ENCODE measurements at regions not wholly inside any gene's neighbourhood (a gene's known extent, or its start where the extent isn't known, plus 50 kb on each side); places are given as distances from the start of the nearest gene placed in this dataset.

GRCh38 chr10:36393801-36394200 lies 731.6 kb upstream of the ANKRD30A start:
- H3K4me1 Mint-ChIP-seq (ENCODE audit: unreplicated experiment) = no peaks in the 10 kb centered on the region
- H3K36me3 Mint-ChIP-seq = no peaks in the 10 kb centered on the region
- H3K9me3 Mint-ChIP-seq = no peaks in the 10 kb centered on the region
- TF ChIP-seq, protein P1, sequence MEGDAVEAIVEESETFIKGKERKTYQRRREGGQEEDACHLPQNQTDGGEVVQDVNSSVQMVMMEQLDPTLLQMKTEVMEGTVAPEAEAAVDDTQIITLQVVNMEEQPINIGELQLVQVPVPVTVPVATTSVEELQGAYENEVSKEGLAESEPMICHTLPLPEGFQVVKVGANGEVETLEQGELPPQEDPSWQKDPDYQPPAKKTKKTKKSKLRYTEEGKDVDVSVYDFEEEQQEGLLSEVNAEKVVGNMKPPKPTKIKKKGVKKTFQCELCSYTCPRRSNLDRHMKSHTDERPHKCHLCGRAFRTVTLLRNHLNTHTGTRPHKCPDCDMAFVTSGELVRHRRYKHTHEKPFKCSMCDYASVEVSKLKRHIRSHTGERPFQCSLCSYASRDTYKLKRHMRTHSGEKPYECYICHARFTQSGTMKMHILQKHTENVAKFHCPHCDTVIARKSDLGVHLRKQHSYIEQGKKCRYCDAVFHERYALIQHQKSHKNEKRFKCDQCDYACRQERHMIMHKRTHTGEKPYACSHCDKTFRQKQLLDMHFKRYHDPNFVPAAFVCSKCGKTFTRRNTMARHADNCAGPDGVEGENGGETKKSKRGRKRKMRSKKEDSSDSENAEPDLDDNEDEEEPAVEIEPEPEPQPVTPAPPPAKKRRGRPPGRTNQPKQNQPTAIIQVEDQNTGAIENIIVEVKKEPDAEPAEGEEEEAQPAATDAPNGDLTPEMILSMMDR (conservative IDR thresholded peaks at IDR 0.05) = no peak
- H3K27ac Mint-ChIP-seq = no peak overlapping the region
- H3K4me3 Mint-ChIP-seq = no peak overlapping the region
- no peak for DNase-seq (ENCODE audit: extremely low spot score, unreplicated experiment)
- no peaks in the 10 kb centered on the region for H3K27me3 Mint-ChIP-seq

GRCh38 chr10:36391405-36391804 lies 734.0 kb upstream of the ANKRD30A start:
- H3K27ac Mint-ChIP-seq = no peak overlapping the region
- TF ChIP-seq, protein P1 (conservative IDR thresholded peaks at IDR 0.05) = no peak
- DNase-seq (ENCODE audit: extremely low spot score, unreplicated experiment) = no peak
- H3K27me3 Mint-ChIP-seq = no peaks in the 10 kb centered on the region
- no peak overlapping the region for H3K4me3 Mint-ChIP-seq
- no peaks in the 10 kb centered on the region for H3K36me3 Mint-ChIP-seq
- H3K4me1 Mint-ChIP-seq (ENCODE audit: unreplicated experiment) = no peaks in the 10 kb centered on the region
- no peaks in the 10 kb centered on the region for H3K9me3 Mint-ChIP-seq

DNA sequence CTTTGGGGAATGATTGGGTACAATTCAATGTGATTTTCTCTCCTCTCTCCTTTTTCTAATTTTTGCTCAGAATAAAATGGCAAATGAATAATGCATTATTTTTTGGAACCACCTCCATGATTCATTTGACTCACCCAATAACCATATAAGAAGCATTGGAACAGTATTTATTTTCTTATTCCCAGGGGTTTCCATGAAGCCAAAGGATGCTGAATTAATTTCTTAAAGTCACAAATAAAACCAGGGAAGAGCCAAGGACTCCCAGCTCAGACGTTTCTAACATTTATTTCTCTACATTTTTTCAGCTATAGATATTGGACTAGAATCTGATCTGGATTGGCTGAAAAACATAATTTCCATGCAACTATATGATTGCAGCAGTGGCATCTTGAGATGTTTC lies 735.2 kb upstream of the ANKRD30A start:
- no peak for DNase-seq (ENCODE audit: extremely low spot score, unreplicated experiment)
- TF ChIP-seq, protein P1 (conservative IDR thresholded peaks at IDR 0.05) = no peak
- H3K4me1 Mint-ChIP-seq (ENCODE audit: unreplicated experiment) = no peaks in the 10 kb centered on the region
- H3K27me3 Mint-ChIP-seq = no peaks in the 10 kb centered on the region
- no peak overlapping the region for H3K4me3 Mint-ChIP-seq
- no peaks in the 10 kb centered on the region for H3K9me3 Mint-ChIP-seq
- no peak overlapping the region for H3K27ac Mint-ChIP-seq
- H3K36me3 Mint-ChIP-seq = no peaks in the 10 kb centered on the region

DNA sequence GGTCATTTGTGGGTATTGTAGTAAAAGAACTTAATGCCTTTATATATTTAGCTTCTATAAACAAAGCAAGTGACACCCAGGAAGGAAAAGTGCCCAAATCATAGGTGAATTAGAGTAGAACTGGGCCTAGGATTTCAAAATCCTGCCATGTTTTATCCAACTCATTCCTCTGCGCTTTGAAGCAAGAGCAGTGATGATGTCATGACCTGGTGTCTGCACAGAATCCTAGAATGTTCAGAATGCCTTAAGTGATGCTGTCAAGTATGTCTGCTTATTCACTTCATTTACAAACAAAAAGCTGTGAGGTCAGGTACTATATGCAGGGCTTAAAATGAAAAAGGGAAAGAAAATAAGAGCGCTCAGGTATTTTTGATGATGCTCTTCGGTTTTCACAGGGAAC lies 737.2 kb upstream of the ANKRD30A start:
- H3K4me1 Mint-ChIP-seq (ENCODE audit: unreplicated experiment) = no peaks in the 10 kb centered on the region
- TF ChIP-seq, protein P1 (conservative IDR thresholded peaks at IDR 0.05) = no peak

GRCh38 chr10:36385693-36386092 lies 739.7 kb upstream of the ANKRD30A start:
- Mint-ChIP-seq H3K27me3 (no peaks in the 10 kb centered on the region), H3K4me1 (ENCODE audit: unreplicated experiment) (no peaks in the 10 kb centered on the region), H3K4me3 (no peak overlapping the region), H3K36me3 (no peaks in the 10 kb centered on the region), H3K27ac (no peak overlapping the region), H3K9me3 (no peaks in the 10 kb centered on the region)
- DNase-seq (ENCODE audit: extremely low spot score, unreplicated experiment) = no peak
- TF ChIP-seq, protein P1 (conservative IDR thresholded peaks at IDR 0.05) = no peak

More for the DNA sequence above, 737.2 kb upstream of the ANKRD30A start:
- no peaks in the 10 kb centered on the region for H3K9me3 Mint-ChIP-seq
- H3K36me3 Mint-ChIP-seq = no peaks in the 10 kb centered on the region
- no peak overlapping the region for H3K4me3 Mint-ChIP-seq
- no peak for DNase-seq (ENCODE audit: extremely low spot score, unreplicated experiment)
- no peak overlapping the region for H3K27ac Mint-ChIP-seq
- no peaks in the 10 kb centered on the region for H3K27me3 Mint-ChIP-seq

DNA sequence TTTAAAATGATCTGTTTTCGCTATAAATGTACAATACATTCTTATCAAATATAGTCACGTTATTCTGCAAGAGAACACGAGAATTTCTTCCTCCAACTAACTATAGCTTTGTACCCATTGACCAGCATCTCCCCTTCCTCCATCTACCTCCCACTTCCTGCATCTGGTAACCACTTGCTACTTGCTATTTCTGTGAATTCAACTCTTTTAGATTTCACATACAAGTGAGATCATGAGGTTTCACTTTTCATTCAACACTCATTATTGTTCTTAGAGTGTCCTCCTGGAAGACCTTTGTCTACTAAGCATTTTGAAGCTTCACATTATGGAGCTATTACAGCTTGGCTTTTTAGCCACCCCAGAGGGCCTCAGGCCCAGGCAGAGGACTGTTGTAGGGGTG lies 741.3 kb upstream of the FZD8 start:
- no peaks in the 10 kb centered on the region for H3K4me1 Mint-ChIP-seq (ENCODE audit: unreplicated experiment)
- TF ChIP-seq, protein P1 (conservative IDR thresholded peaks at IDR 0.05) = no peak
- no peak for DNase-seq (ENCODE audit: extremely low spot score, unreplicated experiment)
- no peak overlapping the region for H3K4me3 Mint-ChIP-seq
- no peaks in the 10 kb centered on the region for H3K9me3 Mint-ChIP-seq
- H3K27me3 Mint-ChIP-seq = no peaks in the 10 kb centered on the region
- H3K36me3 Mint-ChIP-seq = no peaks in the 10 kb centered on the region
- no peak overlapping the region for H3K27ac Mint-ChIP-seq

All from type B pancreatic cell (in vitro differentiated cells).